Ishikawa (cell line): ENCODE measurements at regions not wholly inside any gene's neighbourhood (a gene's known extent, or its start where the extent isn't known, plus 50 kb on each side); places are given as distances from the start of the nearest gene placed in this dataset.

Source experiments
- EP300 ChIP-seq: IDR thresholded peaks from 2 replicates; pipeline ENCODE4 v1.6.1; 2012; ENCODE audit warnings: borderline replicate concordance
- REST ChIP-seq: IDR thresholded peaks from 2 replicates; pipeline ENCODE4 v1.6.1; 2012; ENCODE audit warnings: low read depth, mild to moderate bottlenecking

GRCh38 chr15:95171564-95171963, 940.2 kb downstream of the MCTP2 start:
- TF ChIP-seq EP300, result no peak
- no peak for TF ChIP-seq REST
